H1 (cell line): ENCODE measurements at regions not wholly inside any gene's neighbourhood (a gene's known extent, or its start where the extent isn't known, plus 50 kb on each side); places are given as distances from the start of the nearest gene placed in this dataset.

ENCODE experiments used
- ATF3 ChIP-seq: IDR thresholded peaks from 2 replicates; pipeline ENCODE4 v1.6.1; 2011; ENCODE audit warnings: low read depth, mild to moderate bottlenecking, low read length; ENCODE audit not compliant: insufficient read depth
- MAFK ChIP-seq: IDR thresholded peaks from 2 replicates; pipeline ENCODE4 v1.6.1; 2012; ENCODE audit warnings: low read depth, mild to moderate bottlenecking, improper control_type of control experiment, low read length
- RAD21 ChIP-seq, 2 experiments: IDR thresholded peaks in 1 of 2; conservative IDR thresholded peaks in 1 of 2; 2 replicates each; pipeline ENCODE4 v1.6.1; 2011; ENCODE audit warnings: low read depth in 2 of 2, low read length in 2 of 2, improper control_type of control experiment in 1 of 2, inconsistent platforms in 1 of 2, mild to moderate bottlenecking in 1 of 2, moderate library complexity in 1 of 2
- TEAD4 ChIP-seq: IDR thresholded peaks from 2 replicates; pipeline ENCODE4 v1.6.1; 2012; ENCODE audit warnings: low read depth, low read length, inconsistent platforms, mixed read lengths
- TF ChIP-seq, protein P1 (sequence below): fragments of 300-600 bp; sonication (generic); IDR thresholded peaks from 2 replicates; pipeline ENCODE4 v1.7.1; 2012; ENCODE audit warnings: low read length, moderate library complexity, mild to moderate bottlenecking, inconsistent platforms; ENCODE audit not compliant: insufficient replicate concordance

DNA sequence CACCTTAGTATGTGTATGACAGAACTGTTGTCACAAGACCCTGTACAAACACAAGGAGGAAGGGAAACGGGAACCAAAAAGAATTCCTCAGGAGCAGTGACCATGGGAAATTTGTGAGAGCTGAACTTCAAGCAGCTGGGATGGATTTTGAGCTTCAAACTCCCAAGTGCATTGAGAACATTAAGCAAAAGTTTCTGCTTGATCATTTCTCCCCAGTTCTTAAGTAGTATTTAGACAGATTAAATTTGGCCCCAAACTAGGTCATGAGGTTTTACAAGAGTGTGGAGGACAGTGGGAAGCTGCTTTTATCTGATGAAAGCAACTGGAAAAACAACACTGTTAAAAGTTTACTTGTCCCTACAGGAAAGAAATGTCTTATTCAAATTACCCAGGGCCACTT is 206.0 kb upstream of the DCN start (continued):
- TF ChIP-seq, protein P1, sequence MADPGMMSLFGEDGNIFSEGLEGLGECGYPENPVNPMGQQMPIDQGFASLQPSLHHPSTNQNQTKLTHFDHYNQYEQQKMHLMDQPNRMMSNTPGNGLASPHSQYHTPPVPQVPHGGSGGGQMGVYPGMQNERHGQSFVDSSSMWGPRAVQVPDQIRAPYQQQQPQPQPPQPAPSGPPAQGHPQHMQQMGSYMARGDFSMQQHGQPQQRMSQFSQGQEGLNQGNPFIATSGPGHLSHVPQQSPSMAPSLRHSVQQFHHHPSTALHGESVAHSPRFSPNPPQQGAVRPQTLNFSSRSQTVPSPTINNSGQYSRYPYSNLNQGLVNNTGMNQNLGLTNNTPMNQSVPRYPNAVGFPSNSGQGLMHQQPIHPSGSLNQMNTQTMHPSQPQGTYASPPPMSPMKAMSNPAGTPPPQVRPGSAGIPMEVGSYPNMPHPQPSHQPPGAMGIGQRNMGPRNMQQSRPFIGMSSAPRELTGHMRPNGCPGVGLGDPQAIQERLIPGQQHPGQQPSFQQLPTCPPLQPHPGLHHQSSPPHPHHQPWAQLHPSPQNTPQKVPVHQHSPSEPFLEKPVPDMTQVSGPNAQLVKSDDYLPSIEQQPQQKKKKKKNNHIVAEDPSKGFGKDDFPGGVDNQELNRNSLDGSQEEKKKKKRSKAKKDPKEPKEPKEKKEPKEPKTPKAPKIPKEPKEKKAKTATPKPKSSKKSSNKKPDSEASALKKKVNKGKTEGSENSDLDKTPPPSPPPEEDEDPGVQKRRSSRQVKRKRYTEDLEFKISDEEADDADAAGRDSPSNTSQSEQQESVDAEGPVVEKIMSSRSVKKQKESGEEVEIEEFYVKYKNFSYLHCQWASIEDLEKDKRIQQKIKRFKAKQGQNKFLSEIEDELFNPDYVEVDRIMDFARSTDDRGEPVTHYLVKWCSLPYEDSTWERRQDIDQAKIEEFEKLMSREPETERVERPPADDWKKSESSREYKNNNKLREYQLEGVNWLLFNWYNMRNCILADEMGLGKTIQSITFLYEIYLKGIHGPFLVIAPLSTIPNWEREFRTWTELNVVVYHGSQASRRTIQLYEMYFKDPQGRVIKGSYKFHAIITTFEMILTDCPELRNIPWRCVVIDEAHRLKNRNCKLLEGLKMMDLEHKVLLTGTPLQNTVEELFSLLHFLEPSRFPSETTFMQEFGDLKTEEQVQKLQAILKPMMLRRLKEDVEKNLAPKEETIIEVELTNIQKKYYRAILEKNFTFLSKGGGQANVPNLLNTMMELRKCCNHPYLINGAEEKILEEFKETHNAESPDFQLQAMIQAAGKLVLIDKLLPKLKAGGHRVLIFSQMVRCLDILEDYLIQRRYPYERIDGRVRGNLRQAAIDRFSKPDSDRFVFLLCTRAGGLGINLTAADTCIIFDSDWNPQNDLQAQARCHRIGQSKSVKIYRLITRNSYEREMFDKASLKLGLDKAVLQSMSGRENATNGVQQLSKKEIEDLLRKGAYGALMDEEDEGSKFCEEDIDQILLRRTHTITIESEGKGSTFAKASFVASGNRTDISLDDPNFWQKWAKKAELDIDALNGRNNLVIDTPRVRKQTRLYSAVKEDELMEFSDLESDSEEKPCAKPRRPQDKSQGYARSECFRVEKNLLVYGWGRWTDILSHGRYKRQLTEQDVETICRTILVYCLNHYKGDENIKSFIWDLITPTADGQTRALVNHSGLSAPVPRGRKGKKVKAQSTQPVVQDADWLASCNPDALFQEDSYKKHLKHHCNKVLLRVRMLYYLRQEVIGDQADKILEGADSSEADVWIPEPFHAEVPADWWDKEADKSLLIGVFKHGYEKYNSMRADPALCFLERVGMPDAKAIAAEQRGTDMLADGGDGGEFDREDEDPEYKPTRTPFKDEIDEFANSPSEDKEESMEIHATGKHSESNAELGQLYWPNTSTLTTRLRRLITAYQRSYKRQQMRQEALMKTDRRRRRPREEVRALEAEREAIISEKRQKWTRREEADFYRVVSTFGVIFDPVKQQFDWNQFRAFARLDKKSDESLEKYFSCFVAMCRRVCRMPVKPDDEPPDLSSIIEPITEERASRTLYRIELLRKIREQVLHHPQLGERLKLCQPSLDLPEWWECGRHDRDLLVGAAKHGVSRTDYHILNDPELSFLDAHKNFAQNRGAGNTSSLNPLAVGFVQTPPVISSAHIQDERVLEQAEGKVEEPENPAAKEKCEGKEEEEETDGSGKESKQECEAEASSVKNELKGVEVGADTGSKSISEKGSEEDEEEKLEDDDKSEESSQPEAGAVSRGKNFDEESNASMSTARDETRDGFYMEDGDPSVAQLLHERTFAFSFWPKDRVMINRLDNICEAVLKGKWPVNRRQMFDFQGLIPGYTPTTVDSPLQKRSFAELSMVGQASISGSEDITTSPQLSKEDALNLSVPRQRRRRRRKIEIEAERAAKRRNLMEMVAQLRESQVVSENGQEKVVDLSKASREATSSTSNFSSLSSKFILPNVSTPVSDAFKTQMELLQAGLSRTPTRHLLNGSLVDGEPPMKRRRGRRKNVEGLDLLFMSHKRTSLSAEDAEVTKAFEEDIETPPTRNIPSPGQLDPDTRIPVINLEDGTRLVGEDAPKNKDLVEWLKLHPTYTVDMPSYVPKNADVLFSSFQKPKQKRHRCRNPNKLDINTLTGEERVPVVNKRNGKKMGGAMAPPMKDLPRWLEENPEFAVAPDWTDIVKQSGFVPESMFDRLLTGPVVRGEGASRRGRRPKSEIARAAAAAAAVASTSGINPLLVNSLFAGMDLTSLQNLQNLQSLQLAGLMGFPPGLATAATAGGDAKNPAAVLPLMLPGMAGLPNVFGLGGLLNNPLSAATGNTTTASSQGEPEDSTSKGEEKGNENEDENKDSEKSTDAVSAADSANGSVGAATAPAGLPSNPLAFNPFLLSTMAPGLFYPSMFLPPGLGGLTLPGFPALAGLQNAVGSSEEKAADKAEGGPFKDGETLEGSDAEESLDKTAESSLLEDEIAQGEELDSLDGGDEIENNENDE, result no peak
- TF ChIP-seq TEAD4 (no peak), RAD21 (IDR thresholded peaks at IDR 0.05 in 1 of 2, conservative IDR thresholded peaks at IDR 0.05 in 1 of 2; ENCODE audit: low read depth in 2 of 2, low read length in 2 of 2) (no peak), MAFK (no peak), ATF3 (no peak)
